HL-60 (cell line): ENCODE measurements at regions not wholly inside any gene's neighbourhood (a gene's known extent, or its start where the extent isn't known, plus 50 kb on each side); places are given as distances from the start of the nearest gene placed in this dataset.

Source experiments
- TF ChIP-seq, protein P1 (sequence below): IDR thresholded peaks from one replicate; pipeline ENCODE4 v1.5.1; 2011; ENCODE audit warnings: low read length, control low read depth, inconsistent platforms; ENCODE audit not compliant: insufficient read depth
- TF ChIP-seq, protein P2 (sequence below): IDR thresholded peaks from 2 replicates; pipeline ENCODE4 v1.6.1; 2012; ENCODE audit warnings: low read depth; ENCODE audit not compliant: insufficient replicate concordance

DNA sequence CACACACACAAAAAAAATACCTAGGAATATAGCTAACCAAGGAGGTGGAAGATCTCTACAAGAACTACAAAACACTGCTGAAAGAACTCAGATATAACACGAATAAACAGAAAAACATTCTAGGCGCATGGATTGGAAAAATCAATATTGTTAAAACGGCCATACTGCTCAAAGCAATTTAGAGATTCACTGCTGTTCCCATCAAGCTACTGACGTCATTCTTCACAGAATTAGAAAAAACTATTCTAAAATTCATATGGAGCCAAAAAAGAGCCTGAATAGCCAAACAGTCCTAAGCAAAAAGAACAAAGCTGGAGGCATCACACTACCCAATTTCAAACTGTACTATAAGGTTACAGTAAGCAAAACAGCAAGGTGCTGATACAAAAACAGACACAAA, 390.2 kb downstream of the IDS start:
- TF ChIP-seq, protein P1, sequence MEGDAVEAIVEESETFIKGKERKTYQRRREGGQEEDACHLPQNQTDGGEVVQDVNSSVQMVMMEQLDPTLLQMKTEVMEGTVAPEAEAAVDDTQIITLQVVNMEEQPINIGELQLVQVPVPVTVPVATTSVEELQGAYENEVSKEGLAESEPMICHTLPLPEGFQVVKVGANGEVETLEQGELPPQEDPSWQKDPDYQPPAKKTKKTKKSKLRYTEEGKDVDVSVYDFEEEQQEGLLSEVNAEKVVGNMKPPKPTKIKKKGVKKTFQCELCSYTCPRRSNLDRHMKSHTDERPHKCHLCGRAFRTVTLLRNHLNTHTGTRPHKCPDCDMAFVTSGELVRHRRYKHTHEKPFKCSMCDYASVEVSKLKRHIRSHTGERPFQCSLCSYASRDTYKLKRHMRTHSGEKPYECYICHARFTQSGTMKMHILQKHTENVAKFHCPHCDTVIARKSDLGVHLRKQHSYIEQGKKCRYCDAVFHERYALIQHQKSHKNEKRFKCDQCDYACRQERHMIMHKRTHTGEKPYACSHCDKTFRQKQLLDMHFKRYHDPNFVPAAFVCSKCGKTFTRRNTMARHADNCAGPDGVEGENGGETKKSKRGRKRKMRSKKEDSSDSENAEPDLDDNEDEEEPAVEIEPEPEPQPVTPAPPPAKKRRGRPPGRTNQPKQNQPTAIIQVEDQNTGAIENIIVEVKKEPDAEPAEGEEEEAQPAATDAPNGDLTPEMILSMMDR: no peak
- TF ChIP-seq, protein P2, sequence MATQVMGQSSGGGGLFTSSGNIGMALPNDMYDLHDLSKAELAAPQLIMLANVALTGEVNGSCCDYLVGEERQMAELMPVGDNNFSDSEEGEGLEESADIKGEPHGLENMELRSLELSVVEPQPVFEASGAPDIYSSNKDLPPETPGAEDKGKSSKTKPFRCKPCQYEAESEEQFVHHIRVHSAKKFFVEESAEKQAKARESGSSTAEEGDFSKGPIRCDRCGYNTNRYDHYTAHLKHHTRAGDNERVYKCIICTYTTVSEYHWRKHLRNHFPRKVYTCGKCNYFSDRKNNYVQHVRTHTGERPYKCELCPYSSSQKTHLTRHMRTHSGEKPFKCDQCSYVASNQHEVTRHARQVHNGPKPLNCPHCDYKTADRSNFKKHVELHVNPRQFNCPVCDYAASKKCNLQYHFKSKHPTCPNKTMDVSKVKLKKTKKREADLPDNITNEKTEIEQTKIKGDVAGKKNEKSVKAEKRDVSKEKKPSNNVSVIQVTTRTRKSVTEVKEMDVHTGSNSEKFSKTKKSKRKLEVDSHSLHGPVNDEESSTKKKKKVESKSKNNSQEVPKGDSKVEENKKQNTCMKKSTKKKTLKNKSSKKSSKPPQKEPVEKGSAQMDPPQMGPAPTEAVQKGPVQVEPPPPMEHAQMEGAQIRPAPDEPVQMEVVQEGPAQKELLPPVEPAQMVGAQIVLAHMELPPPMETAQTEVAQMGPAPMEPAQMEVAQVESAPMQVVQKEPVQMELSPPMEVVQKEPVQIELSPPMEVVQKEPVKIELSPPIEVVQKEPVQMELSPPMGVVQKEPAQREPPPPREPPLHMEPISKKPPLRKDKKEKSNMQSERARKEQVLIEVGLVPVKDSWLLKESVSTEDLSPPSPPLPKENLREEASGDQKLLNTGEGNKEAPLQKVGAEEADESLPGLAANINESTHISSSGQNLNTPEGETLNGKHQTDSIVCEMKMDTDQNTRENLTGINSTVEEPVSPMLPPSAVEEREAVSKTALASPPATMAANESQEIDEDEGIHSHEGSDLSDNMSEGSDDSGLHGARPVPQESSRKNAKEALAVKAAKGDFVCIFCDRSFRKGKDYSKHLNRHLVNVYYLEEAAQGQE: no peak
